Body of pancreas (tissue), 4 donors: ENCODE measurements at regions not wholly inside any gene's neighbourhood (a gene's known extent, or its start where the extent isn't known, plus 50 kb on each side); places are given as distances from the start of the nearest gene placed in this dataset.

Experiments
- POLR2A ChIP-seq, 3 donors: fragments of 450-650 bp; IDR thresholded peaks; one replicate each; pipeline ENCODE4 v1.6.1; 2016; ENCODE audit warnings: antibody characterized with exemption in 3 of 3, mild to moderate bottlenecking in 2 of 3
- TF ChIP-seq, protein P1 (sequence below), 7 experiments: fragments of 450-650 bp in 4 of 7; fragments of 200-600 bp in 3 of 7; sonication (generic) in 3 of 7; IDR thresholded peaks; one replicate each; pipeline ENCODE4 v1.5.1; 2016 to 2019; ENCODE audit warnings: antibody characterized with exemption in 7 of 7

- TF ChIP-seq, protein P1, sequence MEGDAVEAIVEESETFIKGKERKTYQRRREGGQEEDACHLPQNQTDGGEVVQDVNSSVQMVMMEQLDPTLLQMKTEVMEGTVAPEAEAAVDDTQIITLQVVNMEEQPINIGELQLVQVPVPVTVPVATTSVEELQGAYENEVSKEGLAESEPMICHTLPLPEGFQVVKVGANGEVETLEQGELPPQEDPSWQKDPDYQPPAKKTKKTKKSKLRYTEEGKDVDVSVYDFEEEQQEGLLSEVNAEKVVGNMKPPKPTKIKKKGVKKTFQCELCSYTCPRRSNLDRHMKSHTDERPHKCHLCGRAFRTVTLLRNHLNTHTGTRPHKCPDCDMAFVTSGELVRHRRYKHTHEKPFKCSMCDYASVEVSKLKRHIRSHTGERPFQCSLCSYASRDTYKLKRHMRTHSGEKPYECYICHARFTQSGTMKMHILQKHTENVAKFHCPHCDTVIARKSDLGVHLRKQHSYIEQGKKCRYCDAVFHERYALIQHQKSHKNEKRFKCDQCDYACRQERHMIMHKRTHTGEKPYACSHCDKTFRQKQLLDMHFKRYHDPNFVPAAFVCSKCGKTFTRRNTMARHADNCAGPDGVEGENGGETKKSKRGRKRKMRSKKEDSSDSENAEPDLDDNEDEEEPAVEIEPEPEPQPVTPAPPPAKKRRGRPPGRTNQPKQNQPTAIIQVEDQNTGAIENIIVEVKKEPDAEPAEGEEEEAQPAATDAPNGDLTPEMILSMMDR (IDR thresholded peaks at IDR 0.05) = no peak
- TF ChIP-seq POLR2A (IDR thresholded peaks at IDR 0.05) = no peak
Observed at GRCh38 chr13:87923753-87924152, 252.6 kb downstream of the SLITRK5 start.
